Esophagus muscularis mucosa (tissue), 4 donors: ENCODE measurements at regions not wholly inside any gene's neighbourhood (a gene's known extent, or its start where the extent isn't known, plus 50 kb on each side); places are given as distances from the start of the nearest gene placed in this dataset.
A peak's percentile ranks its signal among the peaks of the same experiment; 100 is the strongest.

Experiments
- DNase-seq: peaks from one replicate; pipeline ENCODE4 v3.0.0-alpha.2; 2017; ENCODE audit errors: extremely low spot score
- H3K27ac ChIP-seq, 4 donors: fragments of 200-600 bp; sonication (generic); replicated peaks in 1 of 4; 1 replicate in 3 of 4; 2 replicates in 1 of 4; pipeline ENCODE4 v1.5.1; 2016 to 2019; ENCODE audit warnings: mild to moderate bottlenecking in 1 of 4
- H3K27me3 ChIP-seq, 4 donors: fragments of 200-600 bp; sonication (generic); one replicate each; pipeline versions ENCODE4 v1.5.1 to v1.6.0; 2016 to 2019
- H3K36me3 ChIP-seq, 4 donors: fragments of 200-600 bp; sonication (generic); one replicate each; pipeline ENCODE4 v1.5.1; 2016 to 2019
- H3K4me1 ChIP-seq, 4 donors: fragments of 200-600 bp; sonication (generic); one replicate each; pipeline ENCODE4 v1.5.1; 2016 to 2019
- H3K4me3 ChIP-seq, 4 donors: fragments of 200-600 bp; sonication (generic); 1 replicate in 2 of 4; 2 replicates in 2 of 4; pipeline ENCODE4 v1.5.1; 2016 to 2019; ENCODE audit warnings: mild to moderate bottlenecking in 4 of 4, moderate library complexity in 1 of 4
- H3K9me3 ChIP-seq, 4 donors: fragments of 200-600 bp; sonication (generic); 1 replicate in 3 of 4; 2 replicates in 1 of 4; pipeline ENCODE4 v1.5.1; 2016 to 2019
- CTCF ChIP-seq, 3 experiments: fragments of 200-600 bp in 2 of 3; fragments of 450-650 bp in 1 of 3; sonication (generic) in 2 of 3; IDR thresholded peaks; one replicate each; pipeline ENCODE4 v1.5.1; 2017 to 2019; ENCODE audit warnings: antibody characterized with exemption in 3 of 3, mild to moderate bottlenecking in 2 of 3, moderate library complexity in 1 of 3
- EP300 ChIP-seq: sonication (generic); formaldehyde crosslinking; IDR thresholded peaks from one replicate; pipeline ENCODE4 v1.6.1; 2017; ENCODE audit warnings: antibody characterized with exemption
- POLR2A ChIP-seq: fragments of 450-650 bp; IDR thresholded peaks from one replicate; pipeline ENCODE4 v1.6.1; 2017; ENCODE audit warnings: antibody characterized with exemption, moderate library complexity, mild to moderate bottlenecking, low read depth
- POLR2AphosphoS5 ChIP-seq, 2 donors: sonication (generic); formaldehyde crosslinking; IDR thresholded peaks; one replicate each; pipeline ENCODE4 v1.6.1; 2017; ENCODE audit warnings: antibody characterized with exemption in 2 of 2
- WGBS: methylation state at CpG from one replicate; pipeline ENCODE4 v1.1.5; 2018; 5-methylcytosine and 5-hydroxymethylcytosine counted together
- intact Hi-C: fragments of 100-400 bp; cut with DNase I; formaldehyde crosslinking; loops from one replicate; pipeline ENCODE4 v1.15.1; 2023

GRCh38 chr9:16131264-16131663, 578.4 kb downstream of the CCDC171 start:
- intact Hi-C loops, result loop anchor here (5.0 kb wide), 1 partner anchor 259 kb away; no protein-coding TSS in a partner anchor
- DNase-seq, result no peak
- 87% methylated on average over 6 of the region's 6 CpGs for WGBS

GRCh38 chr9:16132513-16132912, 579.7 kb downstream of the CCDC171 start:
- Histone ChIP-seq H3K4me1 (no peaks in the 10 kb centered on the region), H3K27me3 (no peaks in the 10 kb centered on the region), H3K9me3 (peaks cover 0 to 9% (median 0%) of the 10 kb centered on the region in 4 donors), H3K36me3 (no peaks in the 10 kb centered on the region), H3K4me3 (no peak overlapping the region), H3K27ac (no peak overlapping the region)
- 95% methylated on average over 6 of the region's 6 CpGs for WGBS
- no peak for TF ChIP-seq POLR2A
- no peak for TF ChIP-seq POLR2AphosphoS5 (IDR thresholded peaks at IDR 0.05)
- TF ChIP-seq CTCF (IDR thresholded peaks at IDR 0.05), result no peak
- TF ChIP-seq EP300, result no peak
- intact Hi-C loops, result loop anchor here (5.0 kb wide), 1 partner anchor 260 kb away; no protein-coding TSS in a partner anchor
- DNase-seq, result no peak

More at GRCh38 chr9:16131264-16131663, 578.4 kb downstream of the CCDC171 start:
- Histone ChIP-seq H3K27me3 (no peaks in the 10 kb centered on the region), H3K4me3 (no peak overlapping the region), H3K9me3 (peaks cover 0 to 9% (median 0%) of the 10 kb centered on the region in 4 donors), H3K4me1 (no peaks in the 10 kb centered on the region), H3K27ac (no peak overlapping the region), H3K36me3 (no peaks in the 10 kb centered on the region)
- no peak for TF ChIP-seq EP300
- no peak for TF ChIP-seq POLR2A
- TF ChIP-seq CTCF (IDR thresholded peaks at IDR 0.05), result no peak
- no peak for TF ChIP-seq POLR2AphosphoS5 (IDR thresholded peaks at IDR 0.05)

- DNase-seq, result no peak
- H3K27me3 ChIP-seq, result no peaks in the 10 kb centered on the region
- H3K36me3 ChIP-seq, result no peaks in the 10 kb centered on the region
- H3K9me3 ChIP-seq, result peaks cover 0 to 9% (median 0%) of the 10 kb centered on the region in 4 donors
- TF ChIP-seq CTCF (IDR thresholded peaks at IDR 0.05), result no peak
- no peak overlapping the region for H3K27ac ChIP-seq
- H3K4me1 ChIP-seq, result no peaks in the 10 kb centered on the region
- intact Hi-C loops, result loop anchor here (5.0 kb wide), 1 partner anchor 261 kb away; no protein-coding TSS in a partner anchor
- H3K4me3 ChIP-seq, result no peak overlapping the region
These were observed 580.2 kb downstream of the CCDC171 start for GRCh38 chr9:16133032-16133431.

GRCh38 chr9:16133556-16134227, 580.8 kb downstream of the CCDC171 start:
- TF ChIP-seq CTCF (IDR thresholded peaks at IDR 0.05), result peak; percentile 14 to 54 (median 30)
- no peak for TF ChIP-seq POLR2AphosphoS5 (IDR thresholded peaks at IDR 0.05)
- Histone ChIP-seq H3K27me3 (no peaks in the 10 kb centered on the region), H3K4me1 (peaks cover 0 to 2% (median under 1%) of the 10 kb centered on the region in 4 donors), H3K36me3 (no peaks in the 10 kb centered on the region), H3K9me3 (peaks cover 0 to 9% (median 0%) of the 10 kb centered on the region in 4 donors), H3K4me3 (no peak overlapping the region), H3K27ac (no peak overlapping the region)
- intact Hi-C loops, result loop anchor here (5.0 kb wide), 1 partner anchor 261 kb away; no protein-coding TSS in a partner anchor
- 62% methylated on average over 17 of the region's 19 CpGs for WGBS
- DNase-seq, result no peak

- DNase-seq, result no peak
- intact Hi-C loops, result loop anchor here (5.0 kb wide), 1 partner anchor 262 kb away; no protein-coding TSS in a partner anchor
- no peak overlapping the region for H3K27ac ChIP-seq
- WGBS, result 87% methylated on average over 4 of the region's 4 CpGs
- no peak for TF ChIP-seq EP300
- no peak for TF ChIP-seq POLR2A
- TF ChIP-seq POLR2AphosphoS5 (IDR thresholded peaks at IDR 0.05), result no peak
- no peak for TF ChIP-seq CTCF (IDR thresholded peaks at IDR 0.05)
- H3K4me3 ChIP-seq, result no peak overlapping the region
- H3K4me1 ChIP-seq, result peaks cover 0 to 6% (median 1%) of the 10 kb centered on the region in 4 donors
- H3K9me3 ChIP-seq, result peaks cover 0 to 5% (median 0%) of the 10 kb centered on the region in 4 donors
- no peaks in the 10 kb centered on the region for H3K36me3 ChIP-seq
- no peaks in the 10 kb centered on the region for H3K27me3 ChIP-seq
These were observed 581.5 kb downstream of the CCDC171 start for GRCh38 chr9:16134351-16134750.
